ENCODE measurements at regions not wholly inside any gene's neighbourhood (a gene's known extent, or its start where the extent isn't known, plus 50 kb on each side); places are given as distances from the start of the nearest gene placed in this dataset.

GRCh38 chr2:2875296-2875695 lies 502.3 kb downstream of the EIPR1 start:
- no peaks in the 10 kb centered on the region for H4K20me1 ChIP-seq (ENCODE audit: insufficient read depth, low read length)
- ChIA-PET CTCF (ENCODE audit: unreplicated experiment) (no interaction called here), POLR2A (no interaction called here)
- no peak overlapping the region for H3K27ac ChIP-seq (ENCODE audit: low read depth, low read length, poor library complexity, severe bottlenecking)
- no peaks in the 10 kb centered on the region for H3K36me3 ChIP-seq (ENCODE audit: insufficient read depth, low read length)
- H3K9me2 ChIP-seq (ENCODE audit: insufficient read depth, low read length): no peaks in the 10 kb centered on the region
- H3K4me1 ChIP-seq (ENCODE audit: insufficient read depth, low read length, poor library complexity, severe bottlenecking): peaks cover 16% of the 10 kb centered on the region
- H3K79me2 ChIP-seq (ENCODE audit: insufficient read depth, low read depth, low read length): no peaks in the 10 kb centered on the region
- H3K4me3 ChIP-seq (ENCODE audit: low read depth, low read length, poor library complexity, severe bottlenecking): no peak overlapping the region
- DNase-seq (ENCODE audit: low spot score): no peak
- no peak overlapping the region for H3K4me2 ChIP-seq (ENCODE audit: low read length)
- BruUV-seq (replicated peaks): no TSS peak
- H2AFZ ChIP-seq (ENCODE audit: low read length): no peak overlapping the region
- peaks cover 6% of the 10 kb centered on the region; the same call in 1 of the 2 replicates for H3K9me3 ChIP-seq (ENCODE audit: low read length)
- TF ChIP-seq CTCF (conservative IDR thresholded peaks at IDR 0.05; ENCODE audit: low read length): no peak
- no peak for TF ChIP-seq EZH2phosphoT487 (IDR thresholded peaks at IDR 0.05; ENCODE audit: borderline replicate concordance, low read depth, low read length)
- intact Hi-C loops (cut with micrococcal nuclease; ENCODE audit: unreplicated experiment): no loop called here

DNA sequence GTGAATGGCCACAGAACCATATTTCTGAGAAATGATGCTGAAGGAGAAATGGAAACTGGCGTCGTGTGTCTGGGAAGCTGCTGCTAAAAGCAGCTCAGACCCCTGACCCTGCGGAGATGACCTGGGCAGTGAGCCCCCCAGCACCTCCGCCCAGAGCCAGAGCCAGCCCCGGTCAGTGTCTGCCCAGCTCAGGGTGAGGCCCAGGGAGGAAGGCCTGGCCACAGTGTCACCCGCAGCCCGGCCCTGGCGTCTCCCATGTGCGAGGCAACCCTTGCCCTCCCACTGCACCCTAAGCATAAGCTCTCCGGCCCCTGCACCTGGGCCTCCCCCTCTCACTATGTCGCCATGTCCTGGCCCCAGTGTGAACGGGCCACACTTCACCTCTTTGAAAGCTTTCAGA lies 502.8 kb downstream of the EIPR1 start:
- no peak overlapping the region for H2AFZ ChIP-seq (ENCODE audit: low read length)
- CTCF ChIA-PET (ENCODE audit: unreplicated experiment): no interaction called here
- no peak overlapping the region for H3K4me3 ChIP-seq (ENCODE audit: low read depth, low read length, poor library complexity, severe bottlenecking)
- no peak overlapping the region for H3K4me2 ChIP-seq (ENCODE audit: low read length)
- H3K36me3 ChIP-seq (ENCODE audit: insufficient read depth, low read length): no peaks in the 10 kb centered on the region
- peaks cover 11% of the 10 kb centered on the region for H3K4me1 ChIP-seq (ENCODE audit: insufficient read depth, low read length, poor library complexity, severe bottlenecking)
- H3K9me2 ChIP-seq (ENCODE audit: insufficient read depth, low read length): no peaks in the 10 kb centered on the region
- intact Hi-C loops (cut with micrococcal nuclease; ENCODE audit: unreplicated experiment): no loop called here
- no peak overlapping the region for H3K27ac ChIP-seq (ENCODE audit: low read depth, low read length, poor library complexity, severe bottlenecking)
- no TSS peak for BruUV-seq (replicated peaks)
- DNase-seq (ENCODE audit: low spot score): no peak
- POLR2A ChIA-PET: no interaction called here
- H3K9me3 ChIP-seq (ENCODE audit: low read length): peaks cover 6% of the 10 kb centered on the region; the same call in 1 of the 2 replicates
- no peaks in the 10 kb centered on the region for H4K20me1 ChIP-seq (ENCODE audit: insufficient read depth, low read length)
- TF ChIP-seq CTCF (conservative IDR thresholded peaks at IDR 0.05; ENCODE audit: low read length): no peak
- no peak for TF ChIP-seq EZH2phosphoT487 (IDR thresholded peaks at IDR 0.05; ENCODE audit: borderline replicate concordance, low read depth, low read length)
- no peaks in the 10 kb centered on the region for H3K79me2 ChIP-seq (ENCODE audit: insufficient read depth, low read depth, low read length)

DNA sequence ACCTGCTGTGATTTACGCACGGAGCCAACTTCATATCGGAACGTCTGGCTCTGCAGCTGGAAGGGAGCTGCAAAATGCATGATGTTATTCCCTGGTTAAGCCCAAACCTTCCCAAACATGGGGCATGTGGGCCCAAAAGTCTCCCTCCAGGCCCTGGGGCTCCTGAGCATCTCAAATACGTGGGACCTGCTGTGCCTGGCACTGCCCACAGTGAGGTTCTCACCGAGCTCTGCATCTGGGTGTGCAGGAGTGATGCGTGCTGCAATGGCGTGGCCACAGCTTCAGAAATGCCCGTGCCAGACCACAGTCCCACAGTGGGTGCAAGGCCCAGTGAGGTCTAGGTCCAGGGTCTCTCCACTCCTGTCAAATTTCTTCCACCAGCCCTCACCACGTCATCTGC lies 503.3 kb downstream of the EIPR1 start:
- DNase-seq (ENCODE audit: low spot score): no peak
- no peak overlapping the region for H2AFZ ChIP-seq (ENCODE audit: low read length)
- ChIA-PET CTCF (ENCODE audit: unreplicated experiment) (no interaction called here), POLR2A (no interaction called here)
- no TSS peak for BruUV-seq (replicated peaks)
- peaks cover 6% of the 10 kb centered on the region for H3K4me1 ChIP-seq (ENCODE audit: insufficient read depth, low read length, poor library complexity, severe bottlenecking)
- H3K4me3 ChIP-seq (ENCODE audit: low read depth, low read length, poor library complexity, severe bottlenecking): no peak overlapping the region
- no peaks in the 10 kb centered on the region for H3K79me2 ChIP-seq (ENCODE audit: insufficient read depth, low read depth, low read length)
- no peaks in the 10 kb centered on the region for H3K36me3 ChIP-seq (ENCODE audit: insufficient read depth, low read length)
- peaks cover 6% of the 10 kb centered on the region; the same call in 1 of the 2 replicates for H3K9me3 ChIP-seq (ENCODE audit: low read length)
- intact Hi-C loops (cut with micrococcal nuclease; ENCODE audit: unreplicated experiment): no loop called here
- no peaks in the 10 kb centered on the region for H3K9me2 ChIP-seq (ENCODE audit: insufficient read depth, low read length)
- H3K27ac ChIP-seq (ENCODE audit: low read depth, low read length, poor library complexity, severe bottlenecking): no peak overlapping the region
- TF ChIP-seq CTCF (conservative IDR thresholded peaks at IDR 0.05; ENCODE audit: low read length): no peak
- TF ChIP-seq EZH2phosphoT487 (IDR thresholded peaks at IDR 0.05; ENCODE audit: borderline replicate concordance, low read depth, low read length): no peak
- no peaks in the 10 kb centered on the region for H4K20me1 ChIP-seq (ENCODE audit: insufficient read depth, low read length)
- no peak overlapping the region for H3K4me2 ChIP-seq (ENCODE audit: low read length)
